ENCODE measurements at regions not wholly inside any gene's neighbourhood (a gene's known extent, or its start where the extent isn't known, plus 50 kb on each side); places are given as distances from the start of the nearest gene placed in this dataset.

GRCh38 chr4:22637306-22637705 is 55.4 kb upstream of the GBA3 start:
- intact Hi-C loops (cut with micrococcal nuclease), result no loop called here
- DNase-seq (no peak), ATAC-seq (no peak)
- Mint-ChIP-seq H3K4me3 (no peak overlapping the region), H3K36me3 (ENCODE audit: low read depth) (peaks cover 3% of the 10 kb centered on the region), H3K27ac (no peak overlapping the region), H3K4me1 (ENCODE audit: low read depth) (no peaks in the 10 kb centered on the region), H3K9me3 (peaks cover 16% of the 10 kb centered on the region), H3K27me3 (no peaks in the 10 kb centered on the region)
- ChIA-PET POLR2A (no interaction called here), CTCF (no interaction called here)
- TF ChIP-seq CTCF (IDR thresholded peaks at IDR 0.05), result no peak

Data from activated CD8-positive, alpha-beta T cell treated with anti-CD3 and anti-CD28 coated beads for 36 hours (primary cell).